GM19238 (cell line): ENCODE measurements at regions not wholly inside any gene's neighbourhood (a gene's known extent, or its start where the extent isn't known, plus 50 kb on each side); places are given as distances from the start of the nearest gene placed in this dataset.
"Not testable (repeated sequence)": the region's sequence is repeated elsewhere in the genome, so short reads cannot be mapped to it uniquely, and the experiment has no call there.

Experiments used
- DNase-seq: peaks from one replicate; pipeline ENCODE4 v3.0.0; 2011; ENCODE audit warnings: low spot score; ENCODE audit not compliant: insufficient read length

DNA sequence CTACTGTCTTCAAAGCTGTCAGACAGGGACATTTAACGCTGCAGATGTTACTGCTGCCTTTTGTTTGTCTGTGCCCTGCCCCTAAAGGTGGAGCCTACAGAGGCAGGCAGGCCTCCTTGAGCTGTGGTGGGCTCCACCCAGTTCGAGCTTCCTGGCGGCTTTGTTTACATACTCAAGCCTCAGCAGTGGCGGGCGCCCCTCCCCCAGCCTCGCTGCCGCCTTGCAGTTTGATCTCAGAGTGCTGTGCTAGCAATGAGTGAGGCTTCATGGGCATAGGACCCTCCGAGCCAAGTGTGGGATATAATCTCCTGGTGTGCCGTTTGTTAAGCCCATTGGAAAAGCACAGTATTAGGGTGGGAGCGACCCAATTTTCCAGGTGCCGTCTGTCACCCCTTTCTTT lies 609.8 kb upstream of the MDGA2 start:
- not testable (repeated sequence) for DNase-seq

- no peak for DNase-seq
These were observed 599.9 kb upstream of the MDGA2 start for GRCh38 chr14:48275301-48275700.

DNA sequence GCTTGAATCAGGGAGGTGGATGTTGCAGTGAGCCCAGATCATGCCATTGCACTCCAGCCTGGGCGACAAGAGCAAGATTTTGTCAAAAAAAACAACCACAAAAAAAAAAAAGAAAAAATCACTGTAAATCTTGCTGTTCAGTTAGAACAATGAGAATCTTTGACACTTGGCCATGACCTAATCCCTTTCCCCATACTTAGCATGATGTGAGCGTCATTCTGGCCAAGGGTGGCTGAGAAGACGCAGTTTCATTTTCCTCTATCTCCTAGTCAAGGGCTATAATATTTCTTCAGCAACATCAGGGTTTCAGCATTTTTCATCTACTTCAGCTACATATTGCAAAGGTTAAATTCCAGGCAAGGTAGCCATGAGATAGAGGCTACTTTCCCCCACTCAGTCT lies 599.4 kb upstream of the MDGA2 start:
- DNase-seq: no peak

DNA sequence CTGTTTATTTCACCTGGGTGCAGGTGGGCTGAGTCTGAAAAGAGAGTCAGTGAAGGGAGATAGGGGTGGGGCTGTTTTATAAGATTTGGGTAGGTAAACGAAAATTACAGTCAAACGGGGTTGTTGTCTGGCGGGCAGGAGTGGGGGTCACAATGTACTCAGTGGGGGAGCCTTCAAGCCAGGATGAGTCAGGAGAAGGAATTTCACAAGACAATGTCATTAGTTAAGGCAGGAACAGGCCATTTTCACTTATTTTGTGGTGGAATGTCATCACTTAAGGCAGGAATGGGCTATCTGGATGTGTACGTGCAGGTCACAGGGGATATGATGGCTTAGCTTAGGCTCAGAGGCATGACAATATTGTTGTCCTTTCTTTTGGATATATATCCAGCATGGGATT lies 592.5 kb upstream of the MDGA2 start:
- DNase-seq: not testable (repeated sequence)

DNA sequence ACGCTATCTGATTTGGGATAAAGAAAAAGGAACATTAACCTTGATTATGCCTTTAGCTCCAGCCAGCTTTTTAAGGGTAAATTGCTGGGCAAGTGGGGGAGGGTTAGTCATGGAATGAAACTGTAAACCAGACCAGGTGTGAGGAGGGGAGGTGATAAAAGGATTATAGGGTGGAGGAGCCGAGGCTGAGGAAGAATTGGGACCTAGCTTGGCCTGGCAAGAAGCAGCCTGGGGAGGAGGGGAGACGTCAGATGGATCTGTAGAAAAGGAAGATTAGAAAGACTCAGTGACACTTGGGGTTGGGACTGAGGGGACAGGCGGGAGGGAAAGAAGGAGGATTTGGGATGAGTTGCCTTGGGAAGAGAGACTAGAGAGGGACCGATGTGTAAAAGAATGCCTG lies 590.8 kb upstream of the MDGA2 start:
- DNase-seq: not testable (repeated sequence)

DNA sequence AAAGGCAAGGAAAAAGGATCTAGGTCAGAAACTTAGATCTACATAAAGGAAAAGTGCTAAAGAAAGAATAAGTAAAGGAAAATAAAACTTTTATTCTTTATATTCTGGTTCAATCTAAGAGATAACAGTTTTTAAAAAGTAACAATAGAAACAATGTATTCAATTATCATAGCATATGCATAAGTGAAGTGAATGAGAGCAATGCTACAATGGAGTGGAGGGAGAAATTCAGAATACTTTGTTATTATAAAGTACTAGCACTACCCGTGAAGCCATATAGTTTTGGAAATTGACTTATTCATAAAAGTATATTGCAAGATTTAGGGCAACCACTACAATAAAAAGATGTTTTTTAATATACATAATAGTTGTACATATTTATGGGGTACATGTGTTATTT lies 586.0 kb upstream of the MDGA2 start:
- no peak for DNase-seq

DNA sequence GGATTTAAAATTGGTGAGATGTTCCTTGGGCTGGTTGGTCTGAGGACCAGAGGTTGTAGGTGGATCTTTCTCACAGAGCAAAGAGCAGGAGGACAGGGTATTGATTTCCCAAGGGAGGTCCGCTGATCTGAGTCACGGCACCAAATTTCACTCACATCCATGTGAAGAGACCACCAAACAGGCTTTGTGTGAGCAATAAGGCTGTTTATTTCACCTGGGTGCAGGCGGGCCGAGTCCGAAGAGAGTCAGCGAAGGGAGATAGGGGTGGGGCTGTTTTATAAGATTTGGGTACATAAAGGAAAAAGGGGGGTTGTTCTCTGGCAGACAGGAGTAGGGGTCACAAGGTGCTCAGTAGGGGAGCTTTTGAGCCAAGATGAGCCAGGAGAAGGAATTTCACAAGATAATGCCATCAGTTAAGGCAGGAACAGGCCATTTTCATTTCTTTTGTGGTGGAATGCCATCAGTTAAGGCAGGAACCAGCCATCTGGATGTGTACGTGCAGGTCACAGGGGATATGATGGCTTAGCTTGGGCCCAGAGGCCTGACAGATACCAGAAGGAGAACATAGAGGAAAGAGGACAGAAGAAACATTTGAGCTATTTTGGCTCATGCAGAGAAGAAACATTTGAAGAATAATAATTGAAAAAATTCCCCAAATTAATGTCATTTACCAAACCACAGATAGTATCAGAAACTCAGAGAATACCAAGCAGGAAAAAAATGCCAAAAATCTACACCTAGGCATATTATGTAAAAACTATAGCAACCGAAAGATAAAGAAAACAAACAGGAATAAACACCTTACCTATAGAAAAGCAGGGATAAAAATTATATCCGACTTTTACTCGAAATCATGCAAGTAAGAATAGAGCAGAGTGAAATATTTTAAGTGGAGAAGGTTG lies 585.2 kb upstream of the MDGA2 start:
- not testable (repeated sequence) for DNase-seq

GRCh38 chr14:48259876-48260275 lies 584.5 kb upstream of the MDGA2 start:
- DNase-seq: not testable (repeated sequence)

- not testable (repeated sequence) for DNase-seq
These were observed 583.8 kb upstream of the MDGA2 start for GRCh38 chr14:48259232-48259631.

DNA sequence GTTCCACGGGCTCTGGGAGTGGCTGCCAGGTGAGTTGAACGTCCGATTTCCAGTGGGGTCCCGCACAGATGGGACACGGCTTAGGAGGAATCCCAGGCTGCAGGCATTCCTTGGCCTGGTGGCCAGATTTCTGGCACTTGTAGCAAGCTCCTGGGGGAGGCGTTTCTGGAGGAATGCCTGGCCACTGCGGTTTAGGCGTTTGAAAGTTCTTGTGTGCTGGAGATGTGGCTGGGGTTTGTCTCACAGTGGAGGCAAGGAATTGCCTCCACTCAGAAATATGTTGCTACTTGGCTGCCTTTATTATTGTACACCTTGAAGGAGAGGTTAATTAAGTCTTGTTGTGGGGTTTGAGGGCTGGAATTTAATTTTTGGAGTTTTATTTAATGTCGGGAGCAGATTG lies 583.3 kb upstream of the MDGA2 start:
- DNase-seq: not testable (repeated sequence)

DNA sequence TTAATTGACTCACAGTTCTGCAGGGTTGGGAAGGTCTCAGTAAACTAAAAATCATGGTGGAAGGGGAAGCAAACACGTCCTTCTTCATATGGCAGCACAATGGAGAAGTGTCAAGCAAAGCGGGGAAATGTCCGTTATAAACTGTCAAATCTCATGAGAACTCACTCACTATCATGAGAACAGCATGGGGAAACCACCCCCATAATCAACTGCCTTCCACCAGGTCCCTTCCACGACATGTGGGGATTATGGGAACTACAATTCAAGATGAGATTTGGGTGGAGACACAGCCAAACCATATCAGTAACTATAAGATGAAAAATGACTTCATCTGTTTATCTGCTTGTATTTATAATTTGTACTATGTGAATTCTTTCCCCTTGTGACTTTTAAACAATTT lies 577.6 kb upstream of the MDGA2 start:
- no peak for DNase-seq

- no peak for DNase-seq
These were observed 575.9 kb upstream of the MDGA2 start for GRCh38 chr14:48251290-48251689.

- DNase-seq: no peak
These were observed 575.2 kb upstream of the MDGA2 start for GRCh38 chr14:48250575-48250974.

DNA sequence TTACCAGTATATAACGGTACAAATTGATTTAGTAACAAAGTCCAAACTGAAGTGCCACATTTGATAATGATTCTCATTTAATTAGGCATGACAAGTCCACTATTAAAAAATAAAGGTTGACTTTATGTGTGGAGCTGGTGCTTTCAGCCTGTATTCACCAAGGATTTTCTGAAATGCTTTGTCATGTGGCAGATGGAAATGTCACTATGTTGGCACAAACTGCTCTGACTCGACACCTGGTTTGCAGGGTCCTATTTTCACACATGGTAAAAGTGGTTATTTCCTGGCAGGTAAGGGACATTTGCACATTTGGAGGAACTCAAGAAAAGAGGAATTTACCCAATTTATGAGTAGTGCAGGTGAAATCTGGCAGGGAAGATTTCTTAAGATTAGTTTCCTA lies 572.6 kb upstream of the MDGA2 start:
- DNase-seq: no peak

GRCh38 chr14:48243900-48244299 lies 568.5 kb upstream of the MDGA2 start:
- DNase-seq: no peak

DNA sequence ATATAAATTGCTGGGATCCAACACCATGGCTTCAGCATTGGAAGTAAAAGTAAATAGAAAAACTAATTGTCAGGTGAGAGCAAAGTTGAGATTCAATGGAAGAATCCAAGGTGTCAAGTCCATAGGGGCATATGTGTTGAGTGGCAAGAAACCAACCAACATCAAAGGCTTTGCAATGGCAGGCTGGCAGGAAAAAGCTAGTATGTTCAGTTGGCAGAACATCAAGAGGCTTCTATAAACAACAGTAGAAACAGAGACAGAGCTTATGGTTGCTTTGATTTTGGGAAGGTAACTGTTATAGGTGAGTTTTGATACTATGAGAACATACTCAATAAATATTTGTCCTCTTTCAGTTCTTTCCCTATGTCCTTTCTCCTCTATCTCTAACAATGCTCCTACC lies 553.7 kb upstream of the MDGA2 start:
- no peak for DNase-seq

GRCh38 chr14:48193893-48194292 lies 518.5 kb upstream of the MDGA2 start:
- DNase-seq: no peak

DNA sequence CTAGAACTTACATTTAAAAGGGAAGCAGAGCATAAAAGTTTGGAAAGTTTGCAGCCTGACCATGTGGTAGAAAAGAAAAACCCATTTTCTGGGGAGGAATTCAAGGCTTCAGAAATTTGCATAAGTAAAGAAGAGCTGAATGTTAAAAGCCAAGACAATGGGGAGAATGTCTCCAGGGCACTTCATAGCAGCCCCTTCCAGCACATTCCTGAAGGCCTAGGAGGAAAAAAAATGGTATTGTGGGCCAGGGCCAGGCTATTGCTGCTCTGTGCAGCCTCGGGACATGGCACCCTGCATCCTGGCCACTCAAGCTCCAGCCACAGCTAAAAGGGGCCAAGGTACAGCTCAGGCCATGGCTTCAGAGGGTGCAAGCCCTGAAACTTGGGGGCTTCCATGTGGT lies 474.2 kb upstream of the MDGA2 start:
- DNase-seq: not testable (repeated sequence)

DNA sequence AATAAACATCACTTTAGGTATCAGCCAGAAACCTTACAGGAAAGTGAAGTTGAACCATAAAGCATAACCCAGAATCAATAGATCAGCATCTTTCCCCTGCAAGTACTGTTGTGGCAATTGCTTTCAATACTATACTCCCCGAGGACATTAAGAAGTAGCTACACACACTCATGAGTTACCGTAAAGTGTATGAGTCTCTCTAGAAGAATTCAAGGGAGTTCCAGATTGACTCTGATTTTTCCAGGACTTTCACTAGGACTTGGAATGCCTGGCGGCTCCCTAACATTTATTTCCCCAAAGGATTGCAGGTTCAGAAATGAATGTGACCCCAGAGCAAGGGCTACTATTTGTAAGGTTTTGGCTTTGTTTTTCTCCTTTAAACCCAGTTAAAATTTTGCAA lies 465.4 kb upstream of the MDGA2 start:
- no peak for DNase-seq

GRCh38 chr14:48129472-48129871 lies 454.1 kb upstream of the MDGA2 start:
- no peak for DNase-seq

DNA sequence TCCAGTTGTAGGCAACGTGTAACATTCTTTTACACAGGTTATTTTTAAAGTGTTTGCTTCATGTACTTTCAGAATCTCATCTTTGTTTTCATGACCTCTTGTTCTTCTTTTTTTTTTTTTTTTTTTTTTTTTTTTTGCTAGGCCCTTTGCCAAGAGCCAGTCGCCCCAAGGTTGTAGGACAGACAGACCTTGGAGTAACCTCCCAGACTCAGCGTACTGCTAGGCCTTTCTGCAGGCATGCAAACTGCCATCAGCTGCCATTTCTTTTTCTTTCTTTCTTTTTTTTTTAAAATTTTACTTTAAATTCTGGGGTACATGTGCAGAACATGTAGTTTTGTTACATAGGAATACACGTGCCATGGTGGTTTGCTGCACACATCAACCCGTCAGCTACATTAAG lies 452.3 kb upstream of the MDGA2 start:
- DNase-seq: no peak

GRCh38 chr14:48125654-48126053 lies 450.2 kb upstream of the MDGA2 start:
- DNase-seq: no peak

DNA sequence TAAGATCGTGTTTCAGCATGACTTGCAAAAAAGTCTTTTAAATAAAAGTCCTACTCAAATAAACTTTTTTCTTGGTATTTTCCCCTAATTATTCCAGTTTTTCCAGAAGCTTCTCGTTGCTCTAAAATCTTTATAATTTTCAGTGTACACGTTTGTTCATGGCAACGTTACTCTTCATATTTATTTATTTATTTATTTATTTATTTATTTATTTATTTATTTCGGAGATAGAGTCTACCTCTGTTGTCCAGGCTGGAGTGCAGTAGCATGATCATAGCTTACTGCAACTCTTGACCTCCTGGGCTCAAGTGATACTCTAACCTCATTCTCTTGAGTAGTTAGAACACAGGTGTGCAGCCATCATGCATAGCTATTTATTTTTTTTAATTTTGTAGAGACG lies 438.3 kb upstream of the MDGA2 start:
- DNase-seq: no peak
